Panc1 (cell line): ENCODE measurements at regions not wholly inside any gene's neighbourhood (a gene's known extent, or its start where the extent isn't known, plus 50 kb on each side); places are given as distances from the start of the nearest gene placed in this dataset.

Source experiments
- ATAC-seq: fragments of 200-7000 bp; cut with Tn5 transposase; 2 replicates; pipeline ENCODE4 v1.9.1; 2020; ENCODE audit warnings: mild to moderate bottlenecking, moderate library complexity
- BruUV-seq: library from RNA; stranded (reverse); fragments of 400-500 nt; replicated peaks from 2 replicates; lab custom pipeline; 2021; lab: Mats Ljungman, UMichigan
- CTCF ChIA-PET: fragments of 300-600 bp; sonication (Branson Sonifier 250); formaldehyde crosslinking; loops from one replicate; lab custom pipeline; 2022; ENCODE audit warnings: antibody characterized with exemption; lab: Charles Lee
- POLR2A ChIA-PET: fragments of 300-600 bp; sonication (Branson Sonifier 250); formaldehyde crosslinking; loops from one replicate; lab custom pipeline; 2022; ENCODE audit warnings: antibody characterized with exemption; lab: Charles Lee
- DNase-seq: peaks from one replicate; pipeline ENCODE4 v3.0.0-alpha.2; 2010; ENCODE audit warnings: low read depth, low spot score
- H3K27ac ChIP-seq: 2 replicates; pipeline ENCODE4 v1.5.1; 2011; ENCODE audit warnings: mild to moderate bottlenecking, low read length, inconsistent platforms
- H3K27me3 ChIP-seq: fragments of 200-500 bp; sonication (Bioruptor generic); 2 replicates; pipeline ENCODE4 v1.6.0; 2014; ENCODE audit warnings: low read length, inconsistent platforms; ENCODE audit not compliant: control insufficient read depth, insufficient read depth
- H3K36me3 ChIP-seq: fragments of 200-500 bp; sonication (Bioruptor generic); 2 replicates; pipeline ENCODE4 v1.5.1; 2014; ENCODE audit warnings: inconsistent platforms, mild to moderate bottlenecking, low read length, moderate library complexity; ENCODE audit not compliant: control insufficient read depth, insufficient read depth
- H3K4me1 ChIP-seq: 2 replicates; pipeline ENCODE4 v1.5.1; 2011; ENCODE audit warnings: inconsistent platforms, mild to moderate bottlenecking, low read length, moderate library complexity; ENCODE audit not compliant: control insufficient read depth, insufficient read depth
- H3K4me3 ChIP-seq, 2 experiments: 2 replicates each; pipeline ENCODE4 v1.5.1; 2011 to 2012; ENCODE audit warnings: low read depth in 2 of 2, low read length in 2 of 2, mild to moderate bottlenecking in 2 of 2, inconsistent platforms in 1 of 2, moderate library complexity in 1 of 2
- H3K9me3 ChIP-seq: fragments of 200-500 bp; sonication (Bioruptor generic); 2 replicates; pipeline ENCODE4 v1.5.1; 2014; ENCODE audit warnings: low read depth, mild to moderate bottlenecking, inconsistent platforms, low read length, moderate library complexity; ENCODE audit not compliant: control insufficient read depth, insufficient read depth
- POLR2AphosphoS5 ChIP-seq: IDR thresholded peaks from 2 replicates; pipeline ENCODE4 v1.6.1; 2012; ENCODE audit warnings: mild to moderate bottlenecking, low read depth, low read length, moderate library complexity
- REST ChIP-seq, 2 experiments: IDR thresholded peaks; 2 replicates each; pipeline ENCODE4 v1.6.1; 2011 to 2012; ENCODE audit warnings: low read depth in 2 of 2, control low read depth in 1 of 2, low read length in 1 of 2, mild to moderate bottlenecking in 1 of 2, moderate library complexity in 1 of 2; ENCODE audit not compliant: insufficient read depth in 1 of 2
- SIN3A ChIP-seq: IDR thresholded peaks from 2 replicates; pipeline ENCODE4 v1.6.1; 2012; ENCODE audit warnings: low read depth, mild to moderate bottlenecking, low read length, moderate library complexity, borderline replicate concordance; ENCODE audit not compliant: insufficient read depth
- TCF7L2 ChIP-seq: IDR thresholded peaks from 2 replicates; pipeline ENCODE4 v1.6.1; 2011; ENCODE audit warnings: mild to moderate bottlenecking, low read depth, low read length, inconsistent platforms
- in situ Hi-C: cut with HindIII; loops from 2 replicates; pipeline ENCODE4 v1.10.0; 2016; ENCODE audit warnings: low sequenced_read_pairs, low pct_unique_long_range_greater_than_20kb
- intact Hi-C: fragments of 100-400 bp; cut with micrococcal nuclease; formaldehyde crosslinking; loops from one replicate; pipeline ENCODE4 v1.10.0; 2022; ENCODE audit not compliant: unreplicated experiment
- TF ChIP-seq, protein P1 (sequence below): fragments of 450-650 bp; IDR thresholded peaks from 2 replicates; pipeline ENCODE4 v1.5.1; 2017; ENCODE audit warnings: mild to moderate bottlenecking

- intact Hi-C loops, result no loop called here
- Histone ChIP-seq H3K27ac (no peak overlapping the region), H3K9me3 (no peaks in the 10 kb centered on the region), H3K4me3 (no peak overlapping the region), H3K36me3 (no peaks in the 10 kb centered on the region), H3K4me1 (no peaks in the 10 kb centered on the region), H3K27me3 (no peaks in the 10 kb centered on the region)
- no peak for ATAC-seq
- no peak for DNase-seq
- TF ChIP-seq POLR2AphosphoS5 (no peak), TCF7L2 (no peak)
- TF ChIP-seq, protein P1, sequence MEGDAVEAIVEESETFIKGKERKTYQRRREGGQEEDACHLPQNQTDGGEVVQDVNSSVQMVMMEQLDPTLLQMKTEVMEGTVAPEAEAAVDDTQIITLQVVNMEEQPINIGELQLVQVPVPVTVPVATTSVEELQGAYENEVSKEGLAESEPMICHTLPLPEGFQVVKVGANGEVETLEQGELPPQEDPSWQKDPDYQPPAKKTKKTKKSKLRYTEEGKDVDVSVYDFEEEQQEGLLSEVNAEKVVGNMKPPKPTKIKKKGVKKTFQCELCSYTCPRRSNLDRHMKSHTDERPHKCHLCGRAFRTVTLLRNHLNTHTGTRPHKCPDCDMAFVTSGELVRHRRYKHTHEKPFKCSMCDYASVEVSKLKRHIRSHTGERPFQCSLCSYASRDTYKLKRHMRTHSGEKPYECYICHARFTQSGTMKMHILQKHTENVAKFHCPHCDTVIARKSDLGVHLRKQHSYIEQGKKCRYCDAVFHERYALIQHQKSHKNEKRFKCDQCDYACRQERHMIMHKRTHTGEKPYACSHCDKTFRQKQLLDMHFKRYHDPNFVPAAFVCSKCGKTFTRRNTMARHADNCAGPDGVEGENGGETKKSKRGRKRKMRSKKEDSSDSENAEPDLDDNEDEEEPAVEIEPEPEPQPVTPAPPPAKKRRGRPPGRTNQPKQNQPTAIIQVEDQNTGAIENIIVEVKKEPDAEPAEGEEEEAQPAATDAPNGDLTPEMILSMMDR, result no peak
- POLR2A ChIA-PET, result interaction anchor here (0.7 kb wide), 1 partner anchor 391 kb away, joined by 3 read pairs; no protein-coding TSS in a partner anchor
- no TSS peak for BruUV-seq
- in situ Hi-C loops, result no loop called here
- CTCF ChIA-PET, result no interaction called here
Observed at GRCh38 chr10:33387720-33388119, 53.3 kb upstream of the NRP1 start.

GRCh38 chr10:33386926-33387325 lies 52.5 kb upstream of the NRP1 start:
- TF ChIP-seq, protein P1, result no peak
- TF ChIP-seq REST (IDR thresholded peaks at IDR 0.05; ENCODE audit: insufficient read depth in 1 of 2, low read depth in 2 of 2, low read length in 1 of 2) (no peak), TCF7L2 (no peak), POLR2AphosphoS5 (no peak), SIN3A (no peak)
- in situ Hi-C loops (no loop called here), intact Hi-C loops (no loop called here)
- Histone ChIP-seq H3K4me1 (no peaks in the 10 kb centered on the region), H3K9me3 (no peaks in the 10 kb centered on the region), H3K27ac (no peak overlapping the region), H3K4me3 (no peak overlapping the region), H3K27me3 (no peaks in the 10 kb centered on the region), H3K36me3 (no peaks in the 10 kb centered on the region)
- DNase-seq (no peak), ATAC-seq (no peak)
- POLR2A ChIA-PET, result interaction anchor here (0.6 to 0.7 kb wide), 2 partner anchors 391 to 917 kb away, joined by 3 to 7 read pairs; no protein-coding TSS in a partner anchor
- no TSS peak for BruUV-seq
- CTCF ChIA-PET, result no interaction called here
